ENCODE measurements at regions not wholly inside any gene's neighbourhood (a gene's known extent, or its start where the extent isn't known, plus 50 kb on each side); places are given as distances from the start of the nearest gene placed in this dataset.

GRCh38 chr12:91866566-91866965 is 279.1 kb downstream of the BTG1 start:
- DNase-seq: no peak

GRCh38 chr12:91863702-91864101 is 281.9 kb downstream of the BTG1 start:
- no peaks in the 10 kb centered on the region for H3K36me3 Mint-ChIP-seq (ENCODE audit: low read depth)
- no peaks in the 10 kb centered on the region for H3K9me3 Mint-ChIP-seq
- no peak overlapping the region for H3K27ac Mint-ChIP-seq
- no peak overlapping the region for H3K4me3 Mint-ChIP-seq
- no peaks in the 10 kb centered on the region for H3K27me3 Mint-ChIP-seq
- DNase-seq: no peak
- H3K4me1 Mint-ChIP-seq (ENCODE audit: low read depth): peaks cover 37% of the 10 kb centered on the region

More at GRCh38 chr12:91866566-91866965, 279.1 kb downstream of the BTG1 start:
- Mint-ChIP-seq H3K4me1 (ENCODE audit: low read depth) (peaks cover 44% of the 10 kb centered on the region), H3K27ac (no peak overlapping the region), H3K27me3 (no peaks in the 10 kb centered on the region), H3K36me3 (ENCODE audit: low read depth) (no peaks in the 10 kb centered on the region), H3K9me3 (no peaks in the 10 kb centered on the region), H3K4me3 (no peak overlapping the region)

GRCh38 chr12:91861554-91861953 is 284.1 kb downstream of the BTG1 start:
- no peak overlapping the region for H3K4me3 Mint-ChIP-seq
- no peaks in the 10 kb centered on the region for H3K9me3 Mint-ChIP-seq
- no peaks in the 10 kb centered on the region for H3K36me3 Mint-ChIP-seq (ENCODE audit: low read depth)
- H3K27ac Mint-ChIP-seq: no peak overlapping the region
- no peaks in the 10 kb centered on the region for H3K27me3 Mint-ChIP-seq
- no peak for DNase-seq
- peaks cover 48% of the 10 kb centered on the region for H3K4me1 Mint-ChIP-seq (ENCODE audit: low read depth)

- Mint-ChIP-seq H3K36me3 (ENCODE audit: low read depth) (no peaks in the 10 kb centered on the region), H3K4me1 (ENCODE audit: low read depth) (peaks cover 54% of the 10 kb centered on the region), H3K9me3 (no peaks in the 10 kb centered on the region), H3K4me3 (no peak overlapping the region), H3K27ac (no peak overlapping the region), H3K27me3 (no peaks in the 10 kb centered on the region)
- DNase-seq: no peak
These were observed 286.3 kb downstream of the BTG1 start for GRCh38 chr12:91859347-91859746.

- no peak for DNase-seq
- Mint-ChIP-seq H3K27ac (no peak overlapping the region), H3K9me3 (no peaks in the 10 kb centered on the region), H3K4me1 (ENCODE audit: low read depth) (peaks cover 47% of the 10 kb centered on the region), H3K27me3 (no peaks in the 10 kb centered on the region), H3K4me3 (no peak overlapping the region), H3K36me3 (ENCODE audit: low read depth) (no peaks in the 10 kb centered on the region)
These were observed 287.7 kb downstream of the BTG1 start for GRCh38 chr12:91857813-91858542.

- Mint-ChIP-seq H3K27me3 (no peaks in the 10 kb centered on the region), H3K27ac (no peak overlapping the region), H3K4me1 (ENCODE audit: low read depth) (peaks cover 43% of the 10 kb centered on the region), H3K4me3 (no peak overlapping the region), H3K36me3 (ENCODE audit: low read depth) (no peaks in the 10 kb centered on the region), H3K9me3 (no peaks in the 10 kb centered on the region)
- DNase-seq: no peak
These were observed 290.9 kb downstream of the BTG1 start for GRCh38 chr12:91854725-91855124.

GRCh38 chr12:91853350-91854127 is 292.1 kb downstream of the BTG1 start:
- H3K36me3 Mint-ChIP-seq (ENCODE audit: low read depth): no peaks in the 10 kb centered on the region
- H3K9me3 Mint-ChIP-seq: no peaks in the 10 kb centered on the region
- H3K4me1 Mint-ChIP-seq (ENCODE audit: low read depth): peaks cover 42% of the 10 kb centered on the region
- no peak for DNase-seq
- H3K27ac Mint-ChIP-seq: no peak overlapping the region
- H3K4me3 Mint-ChIP-seq: no peak overlapping the region
- no peaks in the 10 kb centered on the region for H3K27me3 Mint-ChIP-seq

GRCh38 chr12:91852634-91853033 is 293.0 kb downstream of the BTG1 start:
- H3K4me3 Mint-ChIP-seq: no peak overlapping the region
- H3K27ac Mint-ChIP-seq: no peak overlapping the region
- H3K27me3 Mint-ChIP-seq: no peaks in the 10 kb centered on the region
- no peaks in the 10 kb centered on the region for H3K9me3 Mint-ChIP-seq
- peaks cover 34% of the 10 kb centered on the region for H3K4me1 Mint-ChIP-seq (ENCODE audit: low read depth)
- DNase-seq: no peak
- H3K36me3 Mint-ChIP-seq (ENCODE audit: low read depth): no peaks in the 10 kb centered on the region

- Mint-ChIP-seq H3K27ac (no peak overlapping the region), H3K4me3 (no peak overlapping the region), H3K9me3 (no peaks in the 10 kb centered on the region), H3K36me3 (ENCODE audit: low read depth) (no peaks in the 10 kb centered on the region), H3K27me3 (no peaks in the 10 kb centered on the region), H3K4me1 (ENCODE audit: low read depth) (peaks cover 30% of the 10 kb centered on the region)
- DNase-seq: no peak
These were observed 293.7 kb downstream of the BTG1 start for GRCh38 chr12:91851741-91852477.

- no peaks in the 10 kb centered on the region for H3K27me3 Mint-ChIP-seq
- H3K4me3 Mint-ChIP-seq: no peak overlapping the region
- peaks cover 22% of the 10 kb centered on the region for H3K9me3 Mint-ChIP-seq
- no peak overlapping the region for H3K27ac Mint-ChIP-seq
- DNase-seq: no peak
- peaks cover 16% of the 10 kb centered on the region for H3K4me1 Mint-ChIP-seq (ENCODE audit: low read depth)
- H3K36me3 Mint-ChIP-seq (ENCODE audit: low read depth): peaks cover 6% of the 10 kb centered on the region
These were observed 299.1 kb downstream of the BTG1 start for GRCh38 chr12:91846466-91847055.

- no peak for DNase-seq
- H3K4me1 Mint-ChIP-seq (ENCODE audit: low read depth): peaks cover 13% of the 10 kb centered on the region
- H3K36me3 Mint-ChIP-seq (ENCODE audit: low read depth): peaks cover 6% of the 10 kb centered on the region
- H3K27me3 Mint-ChIP-seq: no peaks in the 10 kb centered on the region
- H3K9me3 Mint-ChIP-seq: peaks cover 32% of the 10 kb centered on the region
- H3K4me3 Mint-ChIP-seq: no peak overlapping the region
- H3K27ac Mint-ChIP-seq: no peak overlapping the region
These were observed 300.3 kb downstream of the BTG1 start for GRCh38 chr12:91845365-91845764.

- peaks cover 14% of the 10 kb centered on the region for H3K4me1 Mint-ChIP-seq (ENCODE audit: low read depth)
- no peak overlapping the region for H3K4me3 Mint-ChIP-seq
- H3K36me3 Mint-ChIP-seq (ENCODE audit: low read depth): peaks cover 6% of the 10 kb centered on the region
- no peaks in the 10 kb centered on the region for H3K27me3 Mint-ChIP-seq
- H3K9me3 Mint-ChIP-seq: peaks cover 32% of the 10 kb centered on the region
- no peak for DNase-seq
- no peak overlapping the region for H3K27ac Mint-ChIP-seq
These were observed 303.8 kb downstream of the BTG1 start for GRCh38 chr12:91841822-91842221.

- no peaks in the 10 kb centered on the region for H3K36me3 Mint-ChIP-seq (ENCODE audit: low read depth)
- H3K9me3 Mint-ChIP-seq: peaks cover 21% of the 10 kb centered on the region
- peaks cover 17% of the 10 kb centered on the region for H3K4me1 Mint-ChIP-seq (ENCODE audit: low read depth)
- H3K27me3 Mint-ChIP-seq: no peaks in the 10 kb centered on the region
- H3K4me3 Mint-ChIP-seq: no peak overlapping the region
- DNase-seq: no peak
- H3K27ac Mint-ChIP-seq: no peak overlapping the region
These were observed 308.9 kb downstream of the BTG1 start for GRCh38 chr12:91836696-91837095.

- H3K27ac Mint-ChIP-seq: no peak overlapping the region
- H3K9me3 Mint-ChIP-seq: peaks cover 17% of the 10 kb centered on the region
- no peaks in the 10 kb centered on the region for H3K36me3 Mint-ChIP-seq (ENCODE audit: low read depth)
- H3K4me1 Mint-ChIP-seq (ENCODE audit: low read depth): peaks cover 17% of the 10 kb centered on the region
- H3K4me3 Mint-ChIP-seq: no peak overlapping the region
- no peak for DNase-seq
- no peaks in the 10 kb centered on the region for H3K27me3 Mint-ChIP-seq
These were observed 309.4 kb downstream of the BTG1 start for GRCh38 chr12:91836264-91836663.

Data from activated T-cell treated with anti-CD3 and anti-CD28 coated beads, Interleukin-2, amount 50 U/mL, for 24 hours (primary cell).